Tibial nerve (tissue), 4 donors: ENCODE measurements at regions not wholly inside any gene's neighbourhood (a gene's known extent, or its start where the extent isn't known, plus 50 kb on each side); places are given as distances from the start of the nearest gene placed in this dataset.

Experiments
- CTCF ChIP-seq, 5 experiments: fragments of 200-600 bp in 3 of 5; fragments of 450-650 bp in 2 of 5; sonication (generic) in 3 of 5; IDR thresholded peaks; one replicate each; pipeline ENCODE4 v1.5.1; 2016 to 2019; ENCODE audit warnings: antibody characterized with exemption in 5 of 5, mild to moderate bottlenecking in 3 of 5, moderate library complexity in 2 of 5
- EP300 ChIP-seq, 2 donors: sonication (generic); formaldehyde crosslinking; IDR thresholded peaks; one replicate each; pipeline ENCODE4 v1.6.1; 2017; ENCODE audit warnings: antibody characterized with exemption in 2 of 2, mild to moderate bottlenecking in 1 of 2
- POLR2A ChIP-seq, 2 donors: fragments of 450-650 bp; IDR thresholded peaks; one replicate each; pipeline ENCODE4 v1.6.1; 2017; ENCODE audit warnings: antibody characterized with exemption in 2 of 2, mild to moderate bottlenecking in 2 of 2, moderate library complexity in 2 of 2

GRCh38 chr2:9737053-9737875 is 106.0 kb upstream of the TAF1B start:
- TF ChIP-seq CTCF (IDR thresholded peaks at IDR 0.05) (no peak), EP300 (IDR thresholded peaks at IDR 0.05) (no peak), POLR2A (IDR thresholded peaks at IDR 0.05) (no peak)
